Gastrocnemius medialis (tissue), 4 donors: ENCODE measurements at regions not wholly inside any gene's neighbourhood (a gene's known extent, or its start where the extent isn't known, plus 50 kb on each side); places are given as distances from the start of the nearest gene placed in this dataset.

Experiments
- POLR2A ChIP-seq, 2 donors: fragments of 450-650 bp; IDR thresholded peaks; one replicate each; pipeline ENCODE4 v1.6.1; 2017; ENCODE audit warnings: antibody characterized with exemption in 2 of 2, mild to moderate bottlenecking in 2 of 2, moderate library complexity in 2 of 2
- TF ChIP-seq, protein P1 (sequence below), 5 experiments: fragments of 450-650 bp in 3 of 5; fragments of 200-600 bp in 2 of 5; sonication (generic) in 2 of 5; IDR thresholded peaks in 4 of 5; conservative IDR thresholded peaks in 1 of 5; 1 replicate in 4 of 5; 2 replicates in 1 of 5; pipeline ENCODE4 v1.5.1; 2016 to 2019; ENCODE audit warnings: antibody characterized with exemption in 5 of 5, mild to moderate bottlenecking in 3 of 5, moderate library complexity in 3 of 5

DNA sequence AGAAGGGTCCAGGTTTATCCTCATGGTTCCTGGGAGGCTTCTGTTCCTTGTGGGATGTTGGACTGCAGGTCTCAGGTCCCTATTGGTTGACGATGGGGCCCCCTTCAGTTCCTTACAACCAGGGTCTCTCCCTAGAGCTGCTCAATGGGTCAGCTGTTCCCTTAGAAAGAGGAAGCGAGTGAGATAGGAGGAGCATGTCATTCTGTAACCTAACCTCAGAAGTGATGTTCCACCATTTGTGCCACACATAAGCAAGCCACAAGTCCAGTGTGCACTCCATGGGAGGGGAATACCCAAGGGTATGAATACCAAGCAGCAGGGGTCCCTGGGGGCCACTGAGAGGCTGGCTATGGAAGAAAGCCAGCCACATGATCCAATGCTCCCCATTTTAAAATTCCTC lies 192.7 kb downstream of the GATA3 start:
- TF ChIP-seq, protein P1, sequence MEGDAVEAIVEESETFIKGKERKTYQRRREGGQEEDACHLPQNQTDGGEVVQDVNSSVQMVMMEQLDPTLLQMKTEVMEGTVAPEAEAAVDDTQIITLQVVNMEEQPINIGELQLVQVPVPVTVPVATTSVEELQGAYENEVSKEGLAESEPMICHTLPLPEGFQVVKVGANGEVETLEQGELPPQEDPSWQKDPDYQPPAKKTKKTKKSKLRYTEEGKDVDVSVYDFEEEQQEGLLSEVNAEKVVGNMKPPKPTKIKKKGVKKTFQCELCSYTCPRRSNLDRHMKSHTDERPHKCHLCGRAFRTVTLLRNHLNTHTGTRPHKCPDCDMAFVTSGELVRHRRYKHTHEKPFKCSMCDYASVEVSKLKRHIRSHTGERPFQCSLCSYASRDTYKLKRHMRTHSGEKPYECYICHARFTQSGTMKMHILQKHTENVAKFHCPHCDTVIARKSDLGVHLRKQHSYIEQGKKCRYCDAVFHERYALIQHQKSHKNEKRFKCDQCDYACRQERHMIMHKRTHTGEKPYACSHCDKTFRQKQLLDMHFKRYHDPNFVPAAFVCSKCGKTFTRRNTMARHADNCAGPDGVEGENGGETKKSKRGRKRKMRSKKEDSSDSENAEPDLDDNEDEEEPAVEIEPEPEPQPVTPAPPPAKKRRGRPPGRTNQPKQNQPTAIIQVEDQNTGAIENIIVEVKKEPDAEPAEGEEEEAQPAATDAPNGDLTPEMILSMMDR (IDR thresholded peaks at IDR 0.05 in 4 of 5, conservative IDR thresholded peaks at IDR 0.05 in 1 of 5): no peak
- TF ChIP-seq POLR2A (IDR thresholded peaks at IDR 0.05): no peak
